ENCODE measurements at regions not wholly inside any gene's neighbourhood (a gene's known extent, or its start where the extent isn't known, plus 50 kb on each side); places are given as distances from the start of the nearest gene placed in this dataset.
A peak's percentile ranks its signal among the peaks of the same experiment; 100 is the strongest.
"Not testable (repeated sequence)": the region's sequence is repeated elsewhere in the genome, so short reads cannot be mapped to it uniquely, and the experiment has no call there.

DNA sequence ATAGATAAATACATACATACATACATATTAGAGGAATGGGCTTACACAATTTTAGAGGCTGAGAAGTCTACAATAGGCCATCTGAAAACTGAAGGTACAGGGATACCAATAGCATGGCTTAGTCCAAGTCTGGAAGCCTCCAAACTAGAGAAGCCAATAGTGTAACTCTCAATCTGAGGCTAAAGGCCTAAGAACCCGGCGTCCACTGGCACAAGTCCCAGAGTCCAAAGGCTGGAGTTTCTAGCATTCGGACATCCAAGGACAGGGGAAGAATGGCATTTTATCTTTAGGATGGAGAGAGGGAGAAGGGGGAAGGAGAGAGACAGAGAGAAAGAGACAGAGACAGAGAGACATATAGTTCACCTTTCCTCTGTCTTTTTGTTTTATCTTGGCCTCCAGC lies 63.7 kb upstream of the SYT4 start:
- no peak for DNase-seq

DNA sequence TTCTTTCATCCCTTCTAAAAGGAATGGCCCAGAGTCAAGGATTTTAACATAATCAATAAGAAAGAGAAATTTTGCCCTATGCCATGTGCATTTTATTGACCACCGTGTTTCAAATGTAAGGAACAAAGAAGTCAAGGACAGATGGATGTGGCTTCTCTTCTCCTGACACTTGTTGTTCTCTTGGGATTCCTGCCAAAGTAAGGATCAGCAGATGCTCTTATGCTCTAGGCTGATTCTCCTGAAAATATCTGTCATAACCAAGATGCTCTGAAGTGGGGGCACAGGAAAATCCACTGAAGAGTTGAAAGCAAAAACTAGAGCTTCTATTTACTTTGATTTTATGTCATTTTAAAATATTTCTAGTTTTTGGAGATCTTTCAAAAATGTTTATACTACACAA lies 72.9 kb upstream of the SYT4 start:
- no peak for DNase-seq

DNA sequence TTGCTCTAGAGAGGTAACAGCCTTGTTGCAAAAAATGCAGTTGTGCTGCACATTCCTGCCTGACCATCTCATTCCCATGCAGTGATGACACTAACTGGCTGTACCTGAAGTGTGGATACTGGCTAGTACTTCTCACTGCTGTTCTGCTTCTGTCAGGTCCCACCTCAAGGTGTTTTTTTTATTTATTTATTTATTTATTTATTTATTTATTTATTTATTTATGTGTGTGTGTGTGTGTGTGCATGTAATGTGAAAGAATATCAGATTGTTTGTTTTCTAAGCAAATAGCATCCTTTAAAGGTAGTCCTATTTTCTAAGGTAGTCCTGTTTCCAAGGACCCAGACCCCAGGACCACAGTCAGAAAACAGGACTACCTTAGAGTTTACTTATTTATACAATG lies 87.2 kb upstream of the SYT4 start:
- DNase-seq, result no peak

DNA sequence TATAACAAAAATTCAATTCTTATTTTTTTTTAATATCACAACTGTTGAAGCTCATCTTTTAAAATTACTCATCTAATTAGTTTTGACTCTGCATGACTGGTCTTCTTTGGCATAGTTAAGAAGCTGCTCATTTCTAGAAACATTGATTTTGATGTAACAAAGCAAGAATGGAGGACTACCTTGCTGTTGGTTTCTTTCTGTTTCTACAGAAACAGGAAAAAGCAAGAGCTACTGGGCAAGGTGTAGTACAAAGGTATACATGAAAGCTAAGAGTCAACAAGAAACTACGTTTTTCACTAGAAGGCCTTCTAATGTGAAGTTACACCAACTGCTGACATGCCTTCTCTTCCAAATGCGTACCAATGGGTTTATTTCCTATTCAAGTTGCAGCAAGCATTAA lies 90.6 kb upstream of the SYT4 start:
- no peak for DNase-seq

DNA sequence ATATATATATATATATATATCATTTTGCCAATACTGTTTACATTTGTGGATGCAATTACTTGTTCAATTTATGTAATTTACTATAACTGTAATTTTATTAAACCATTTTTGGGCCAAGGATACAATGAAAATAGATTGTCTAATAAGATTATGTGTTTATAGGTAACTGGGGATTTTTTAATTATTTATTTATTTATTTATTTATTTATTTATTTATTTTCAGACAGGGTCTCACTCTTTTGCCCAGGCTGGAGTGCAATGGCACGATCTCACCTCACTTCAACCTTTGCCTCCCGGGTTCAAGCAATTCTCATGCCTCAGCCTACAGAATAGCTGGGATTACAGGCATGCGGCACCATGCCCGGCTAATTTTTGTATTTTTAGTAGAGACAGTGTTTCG lies 92.0 kb upstream of the SYT4 start:
- not testable (repeated sequence) for DNase-seq

DNA sequence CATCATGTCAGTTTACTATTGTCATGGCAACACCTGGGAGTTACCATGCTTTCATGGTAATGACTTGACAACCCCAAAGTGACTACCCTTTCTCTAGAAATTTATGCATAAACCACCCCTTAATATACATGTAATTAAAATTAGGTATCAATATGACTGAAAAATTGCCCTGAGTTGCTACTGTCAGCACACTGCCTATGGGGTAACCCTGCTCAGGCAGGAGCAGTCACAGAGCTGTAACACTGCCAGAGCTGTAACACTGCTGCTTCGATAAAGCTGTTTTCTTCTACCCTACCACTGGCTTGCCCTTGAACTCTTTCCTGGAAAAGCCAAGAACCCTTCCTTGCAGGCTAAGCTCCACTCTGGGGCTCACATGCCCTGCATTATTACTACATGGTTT lies 95.5 kb upstream of the SYT4 start:
- DNase-seq, result no peak

DNA sequence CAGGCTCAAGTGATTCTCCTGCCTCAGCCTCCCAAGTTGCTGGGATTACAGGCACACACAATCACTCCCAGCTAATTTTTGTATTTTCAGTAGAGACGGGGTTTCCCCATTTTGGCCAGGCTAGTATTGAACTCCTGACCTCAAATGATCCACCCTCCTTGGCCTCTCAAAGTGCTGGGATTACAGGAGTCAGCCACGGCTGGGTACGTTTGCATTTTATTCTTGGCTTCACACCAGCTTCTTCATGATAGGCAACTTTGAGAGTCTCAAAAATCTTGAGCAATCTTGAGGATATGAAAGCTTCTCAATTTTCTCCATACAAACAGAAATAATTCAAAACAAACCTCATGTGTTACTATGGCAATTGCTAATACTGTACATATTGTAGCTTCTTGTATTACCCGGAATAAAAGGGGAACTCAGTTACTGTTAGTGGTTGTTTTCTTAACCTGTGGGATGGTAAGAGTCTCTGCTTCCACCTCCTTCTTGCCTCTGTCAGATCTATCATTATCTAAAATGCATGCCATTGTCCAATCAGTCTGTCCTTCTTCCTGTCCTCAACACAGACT lies 102.9 kb upstream of the SYT4 start:
- DNase-seq, result no peak

DNA sequence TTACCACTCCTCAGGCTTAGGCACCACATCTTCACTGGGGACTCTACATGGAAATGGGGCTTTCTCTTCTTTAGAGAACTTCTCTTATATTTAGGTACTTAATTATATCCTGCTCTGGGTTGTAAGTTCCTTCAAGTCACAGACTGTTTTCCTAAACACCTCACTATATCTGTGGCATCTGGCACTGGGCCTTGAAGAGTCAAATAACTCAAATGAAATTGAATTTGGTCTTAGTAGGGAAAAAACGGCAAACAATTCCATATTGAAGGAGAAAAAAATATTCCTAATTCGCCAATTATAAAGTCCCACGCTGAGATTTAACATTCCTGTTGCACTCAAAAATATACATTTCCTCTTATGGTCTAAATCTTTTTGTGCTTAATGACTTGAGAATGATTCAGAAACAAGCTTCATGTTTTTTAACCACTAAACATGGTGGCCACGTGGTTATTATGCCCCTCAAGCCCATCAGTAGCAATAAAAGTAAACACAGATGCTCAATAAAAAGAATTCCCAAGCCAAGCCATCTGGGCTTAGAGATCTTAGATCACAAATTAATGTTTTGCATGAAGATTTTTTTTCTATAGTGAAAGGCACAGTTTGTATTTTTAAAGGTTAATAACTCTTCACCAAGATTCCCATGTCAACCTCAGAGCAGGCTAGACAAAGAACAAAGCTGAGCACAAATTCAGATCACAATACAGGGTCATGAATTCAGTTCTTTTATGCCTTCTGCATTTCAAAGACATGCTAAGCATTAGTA lies 105.5 kb upstream of the SYT4 start:
- no peak for DNase-seq

DNA sequence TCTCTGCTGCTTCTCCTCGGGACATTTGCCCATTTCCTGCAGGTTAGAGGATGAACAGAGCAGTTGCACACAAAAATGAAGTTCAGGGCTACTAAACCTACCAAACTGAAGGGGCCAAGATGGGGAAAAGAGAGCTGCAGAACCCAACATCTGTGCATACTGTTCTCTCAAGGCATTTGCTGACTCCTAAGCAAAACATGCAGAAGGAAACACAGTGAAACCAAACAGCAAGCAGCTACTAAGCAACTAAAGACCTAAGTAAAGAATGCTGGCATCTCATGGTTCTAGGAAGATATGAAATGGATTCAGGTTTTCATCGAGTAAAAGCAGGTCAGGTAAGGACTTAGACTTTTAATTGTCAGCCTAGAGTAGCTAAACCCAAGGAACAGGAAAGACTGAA lies 111.9 kb upstream of the SYT4 start:
- DNase-seq, result no peak

DNA sequence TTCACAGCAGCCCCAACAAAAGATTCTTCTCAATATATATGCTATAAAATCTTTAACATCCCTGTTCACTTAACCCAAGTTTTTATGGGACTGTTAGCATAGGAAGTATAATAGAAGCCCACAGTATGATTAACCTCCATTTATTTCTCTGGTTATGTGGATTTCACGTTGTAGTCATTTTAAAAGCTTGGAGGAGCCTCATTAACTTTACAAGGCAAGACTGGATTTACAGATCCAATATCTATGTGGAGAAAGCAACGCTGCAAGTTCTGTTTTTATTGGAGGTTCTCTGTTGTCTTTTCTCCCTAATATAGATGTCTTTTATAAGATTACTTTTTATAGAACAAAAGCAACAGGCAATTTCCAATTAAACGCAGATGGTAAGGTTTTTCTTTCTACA lies 114.9 kb upstream of the SYT4 start:
- no peak for DNase-seq

DNA sequence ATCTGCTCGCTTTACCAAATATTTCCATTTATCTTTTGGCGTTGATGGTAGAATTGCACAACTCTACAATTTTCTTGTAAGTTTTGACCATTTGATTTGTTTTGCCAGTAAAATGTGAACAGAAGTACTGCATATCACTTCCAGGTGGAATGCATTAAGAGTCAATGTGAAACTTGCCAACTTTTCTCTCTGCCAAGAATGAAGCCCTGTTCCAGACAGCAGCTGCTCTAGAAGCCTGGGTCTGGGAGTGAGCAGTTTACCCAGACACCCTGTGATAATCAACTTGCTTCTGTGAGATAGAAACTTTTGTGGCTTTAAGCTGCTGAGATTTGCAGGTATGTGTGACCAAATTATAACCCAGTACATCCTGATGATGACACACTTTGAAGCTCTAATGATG lies 115.9 kb upstream of the SYT4 start:
- no peak for DNase-seq

DNA sequence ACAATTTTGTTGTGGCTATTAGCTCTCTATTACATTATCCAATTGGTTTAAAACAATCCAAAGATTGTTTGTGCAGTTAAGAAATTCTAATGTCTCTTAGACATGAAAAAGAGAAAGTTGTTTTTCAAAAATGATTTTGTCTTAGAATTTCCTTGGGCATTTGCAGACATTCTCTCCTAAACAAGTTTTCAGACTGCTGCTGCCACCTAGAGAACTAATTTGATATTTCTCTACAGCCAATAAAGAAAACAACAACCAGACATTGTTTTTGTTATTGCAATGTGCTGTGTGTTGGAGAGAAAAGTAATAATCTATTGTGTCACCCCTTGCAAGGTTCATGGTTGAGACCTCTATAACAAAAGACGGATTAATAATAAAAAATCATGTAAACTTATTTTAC lies 119.0 kb upstream of the SYT4 start:
- DNase-seq, result peak; percentile 39 to 50

DNA sequence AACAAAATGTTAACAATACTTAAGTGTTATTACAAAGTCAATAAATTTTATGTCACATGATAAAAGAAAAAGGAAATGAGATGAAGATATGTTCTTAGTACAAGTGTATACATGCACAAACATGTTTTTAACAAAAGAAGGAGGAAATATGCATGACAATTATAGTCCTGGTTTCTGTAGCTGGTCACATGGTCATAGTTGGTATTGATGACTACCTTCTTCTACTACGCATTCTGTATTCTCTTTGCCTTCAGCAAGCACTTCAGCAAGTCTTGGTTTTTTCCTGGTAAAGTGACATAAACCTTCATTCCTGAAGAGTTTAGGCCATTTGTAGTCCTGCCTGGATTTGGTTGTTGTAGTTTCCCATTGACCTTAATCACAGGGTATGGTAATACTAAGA lies 121.3 kb upstream of the SYT4 start:
- no peak for DNase-seq

DNA sequence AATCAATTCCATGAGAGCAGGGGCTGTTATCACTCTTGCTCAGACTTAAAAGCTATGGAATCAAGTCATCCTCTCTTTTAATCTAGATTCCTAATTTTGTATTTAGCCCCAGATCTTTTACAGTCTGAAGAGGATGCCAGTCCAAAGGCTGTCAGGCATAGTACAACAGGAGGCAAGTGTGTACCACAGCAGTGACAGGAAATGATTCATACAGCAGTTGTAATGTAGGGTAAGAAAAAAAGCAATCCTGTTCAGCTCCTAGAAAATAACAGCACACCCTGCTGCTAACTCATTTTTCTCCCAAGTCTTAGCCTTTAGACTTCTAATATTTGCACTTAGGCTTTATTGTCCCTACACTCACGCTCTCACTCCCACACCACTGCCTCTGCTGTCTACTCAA lies 127.8 kb upstream of the SYT4 start:
- DNase-seq, result no peak

DNA sequence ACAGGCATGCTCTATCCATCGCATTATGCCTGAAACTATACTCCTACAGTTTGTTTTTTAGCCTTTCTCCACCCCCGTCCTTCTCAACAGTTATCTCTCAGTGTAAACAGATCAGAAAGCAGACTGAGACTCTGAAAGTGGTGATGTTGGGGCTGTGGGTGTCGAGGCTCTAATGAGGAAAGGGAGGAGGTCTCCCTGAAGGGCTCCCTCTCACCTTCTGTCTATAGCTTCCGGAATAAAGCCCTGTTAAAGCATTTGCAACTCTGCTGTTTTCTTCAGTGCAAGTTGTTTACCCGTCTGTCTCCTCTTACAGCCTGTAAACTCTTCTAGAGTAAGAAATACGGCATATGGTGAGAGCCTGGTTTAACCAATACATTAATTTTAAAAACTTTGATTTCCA lies 136.7 kb upstream of the SYT4 start:
- no peak for DNase-seq

DNA sequence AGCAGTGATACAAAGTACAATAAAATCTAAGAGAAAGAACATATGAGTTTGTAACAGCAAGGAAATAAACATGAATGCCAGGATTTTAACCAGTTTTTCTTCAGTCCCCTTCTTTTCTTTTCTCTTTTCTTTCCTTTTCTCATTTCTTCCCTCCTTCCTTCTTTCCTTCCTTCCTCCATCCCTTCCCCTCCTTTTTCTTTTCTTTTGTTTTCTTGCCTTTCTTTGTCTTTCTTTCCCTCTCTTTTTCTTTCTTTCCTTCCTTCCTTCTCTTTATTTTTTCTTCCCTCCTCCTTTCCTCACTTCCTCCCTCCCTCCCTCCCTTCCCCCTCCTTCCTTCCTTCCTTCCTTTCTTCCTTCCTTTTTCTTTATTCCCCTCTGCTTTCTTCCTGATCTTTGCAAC lies 142.8 kb upstream of the SYT4 start:
- no peak for DNase-seq

DNA sequence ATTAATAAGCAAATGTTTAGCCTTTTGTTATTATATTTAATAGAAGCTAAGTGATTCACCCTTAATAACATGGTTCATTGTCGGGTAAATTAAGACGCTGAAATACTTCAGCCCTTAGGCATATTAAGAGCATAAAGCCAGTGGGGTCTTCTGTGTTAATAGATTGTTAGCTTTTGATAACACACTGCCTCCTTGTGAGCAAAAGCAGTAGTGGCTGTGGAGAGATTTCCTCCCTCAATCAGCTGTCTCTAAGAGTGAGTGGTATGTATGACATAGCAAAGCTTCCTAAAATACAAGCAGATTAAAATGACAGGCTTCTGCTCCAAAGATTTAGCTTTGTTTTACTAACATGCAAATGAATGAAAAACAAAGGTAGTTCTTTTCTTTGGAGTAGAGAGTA lies 143.7 kb upstream of the SYT4 start:
- DNase-seq, result no peak

DNA sequence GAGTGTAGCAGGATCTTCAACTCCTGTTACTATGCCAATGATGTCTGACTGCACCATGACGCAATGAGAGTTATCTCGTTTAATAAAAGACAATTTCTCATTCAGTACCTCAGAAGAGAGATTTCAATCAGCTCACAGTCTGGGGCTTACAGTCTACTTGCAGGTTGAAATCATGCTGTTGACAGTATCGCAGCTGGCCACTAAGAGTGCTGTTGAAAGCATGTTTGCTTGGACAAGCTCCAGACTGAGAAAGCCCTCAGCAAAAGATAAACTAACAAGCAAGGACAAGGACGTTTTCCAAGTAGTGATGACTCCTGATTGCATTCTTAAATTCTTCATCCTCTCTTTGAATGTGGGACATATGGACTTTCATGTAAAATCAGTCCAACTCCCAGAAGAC lies 145.2 kb upstream of the SYT4 start:
- peak; percentile 64 to 85 for DNase-seq

DNA sequence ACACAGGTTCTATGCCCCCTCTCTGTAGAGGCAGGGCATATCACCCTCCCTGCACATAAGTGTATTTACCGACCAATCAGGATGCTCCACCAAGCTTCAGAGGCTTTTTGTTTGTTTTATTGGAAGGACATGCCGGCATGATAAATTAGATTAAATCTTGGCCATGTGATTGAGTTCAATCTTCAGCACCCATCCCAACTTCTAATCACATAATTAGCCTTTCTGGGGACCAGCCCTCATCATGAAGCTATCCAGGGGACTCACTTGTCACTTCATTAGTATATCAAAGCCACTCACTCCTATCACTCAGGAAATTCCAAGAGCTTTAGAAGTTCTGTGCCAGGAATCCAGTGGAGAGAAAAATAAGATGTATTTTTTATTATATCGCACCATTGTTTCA lies 158.6 kb upstream of the SYT4 start:
- DNase-seq, result no peak

DNA sequence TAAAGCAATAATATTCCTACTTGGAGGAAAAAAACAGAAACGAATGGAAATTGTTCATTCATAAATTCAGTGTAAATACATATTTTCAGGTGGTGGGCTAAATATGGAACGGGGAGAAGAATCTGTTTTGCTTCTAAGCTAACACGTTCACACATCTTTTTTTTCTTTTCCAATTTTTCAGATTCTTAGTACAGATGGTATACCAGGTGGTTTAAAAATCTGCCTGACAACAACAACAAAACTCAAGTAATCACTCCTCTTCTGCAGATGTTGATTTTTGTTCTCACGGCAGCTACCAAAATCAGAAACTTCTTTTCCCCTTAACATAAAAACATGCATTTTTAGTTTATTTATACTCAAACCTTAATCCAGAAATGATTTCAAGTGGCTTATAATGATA lies 164.8 kb upstream of the SYT4 start:
- DNase-seq, result no peak

DNA sequence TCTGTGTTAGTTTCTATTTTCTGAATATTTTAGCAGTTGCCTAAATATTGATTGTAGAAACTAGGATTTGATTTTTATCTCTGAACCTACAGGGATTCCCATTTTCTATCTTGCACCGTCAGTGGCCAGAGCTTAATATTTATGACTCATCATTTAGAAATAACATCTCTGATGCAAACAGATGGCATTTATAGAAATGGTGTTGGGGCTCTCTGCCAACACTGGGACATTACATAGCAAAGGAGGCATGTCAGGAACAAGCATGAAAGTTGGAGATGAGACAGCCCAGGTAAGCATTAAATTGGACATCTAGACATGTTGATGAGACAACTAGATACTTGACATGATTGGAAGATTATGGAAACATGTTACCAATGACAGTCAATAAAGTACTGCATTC lies 165.3 kb upstream of the SYT4 start:
- DNase-seq, result peak in 1 of 2 experiments; percentile 44

DNA sequence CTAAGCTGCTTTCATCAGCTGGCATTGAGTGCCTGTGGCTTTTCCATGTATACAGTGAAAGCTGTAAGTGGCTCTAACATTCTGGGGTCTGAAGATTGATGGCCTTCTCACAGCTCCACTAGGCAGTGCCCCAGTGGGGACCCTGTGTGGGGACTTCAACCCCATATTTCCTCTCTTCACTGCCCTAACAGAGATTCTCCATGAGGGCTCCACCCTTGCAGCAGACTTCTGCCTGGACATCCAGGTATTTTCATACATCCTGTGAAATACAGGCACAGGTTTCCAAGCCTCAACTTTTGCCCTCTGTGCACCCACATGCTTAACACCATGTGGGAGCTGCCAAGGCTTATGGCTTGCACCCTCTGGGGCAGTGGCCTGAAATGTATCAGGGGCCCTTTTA lies 188.2 kb upstream of the SYT4 start:
- no peak for DNase-seq

DNA sequence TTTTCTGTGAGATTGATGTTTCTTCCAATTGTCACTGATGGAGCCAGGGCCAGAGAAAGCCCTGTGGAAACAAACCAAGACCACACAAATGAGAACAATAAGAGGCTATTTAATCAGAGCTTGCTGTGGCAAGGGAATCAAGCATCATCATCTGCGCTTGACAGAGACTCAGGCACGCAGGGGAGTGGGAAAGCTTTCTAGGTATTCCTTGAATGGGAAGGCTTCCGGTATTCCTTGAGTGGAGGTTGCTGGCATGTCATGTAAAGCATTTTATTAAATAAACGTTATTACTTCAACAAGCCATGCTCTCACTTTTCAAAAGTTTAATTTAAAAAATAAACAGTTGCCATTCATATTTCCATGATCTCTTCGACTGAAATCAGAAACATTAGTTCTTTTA lies 194.6 kb upstream of the SYT4 start:
- no peak for DNase-seq

DNA sequence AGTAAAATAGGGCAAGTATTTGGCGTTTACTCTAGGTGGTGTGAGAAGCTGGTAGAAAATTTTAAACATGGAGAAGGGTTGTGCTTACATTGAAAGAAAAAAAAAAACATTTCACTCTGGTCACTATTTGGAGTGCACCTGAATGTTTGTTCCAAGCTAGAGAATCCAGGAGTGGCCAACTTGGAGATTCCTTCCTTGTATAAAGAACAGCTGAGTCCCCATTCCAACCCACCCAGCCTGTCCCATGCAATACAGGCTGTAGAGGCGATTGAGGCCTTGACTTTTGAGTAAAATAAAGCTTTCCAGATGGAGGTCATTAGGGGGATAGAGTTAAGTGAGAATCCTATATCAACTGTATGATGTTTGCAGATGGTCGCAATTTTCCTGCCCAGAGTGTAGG lies 203.8 kb upstream of the SYT4 start:
- no peak for DNase-seq

DNA sequence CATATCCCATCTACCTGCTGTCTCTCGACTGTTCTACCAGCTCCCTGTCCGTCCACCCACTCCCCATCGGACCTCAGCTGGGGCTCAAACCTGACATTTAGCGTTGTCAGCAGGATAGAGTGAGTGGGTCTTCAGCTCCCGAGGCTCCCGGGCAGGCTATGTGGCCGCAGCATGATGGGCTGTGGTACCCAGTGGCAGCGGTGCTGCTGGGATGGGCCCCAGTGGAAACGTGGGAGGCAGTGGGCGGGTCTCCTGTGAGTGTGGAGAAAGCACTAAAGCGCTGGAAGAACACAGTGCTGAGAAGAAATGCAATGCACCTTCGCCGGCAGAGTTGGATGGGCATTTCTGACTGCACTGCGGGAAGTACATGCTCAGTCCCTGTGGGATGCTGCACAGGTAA lies 204.8 kb upstream of the SYT4 start:
- DNase-seq, result no peak
